GM23338 (cell line): ENCODE measurements at regions not wholly inside any gene's neighbourhood (a gene's known extent, or its start where the extent isn't known, plus 50 kb on each side); places are given as distances from the start of the nearest gene placed in this dataset.

Source experiments
- CTCF ChIP-seq, 2 experiments: fragments of 200-600 bp in 1 of 2; sonication (generic) in 1 of 2; conservative IDR thresholded peaks; 2 replicates each; pipeline versions ENCODE4 v1.5.1 to v1.6.1; 2016 to 2017; ENCODE audit warnings: antibody characterized with exemption in 2 of 2, low read depth in 2 of 2, mild to moderate bottlenecking in 2 of 2, moderate library complexity in 1 of 2
- EZH2 ChIP-seq: fragments of 200-600 bp; sonication (generic); IDR thresholded peaks from one replicate; pipeline ENCODE4 v1.8.0; 2017; ENCODE audit warnings: antibody characterized with exemption, mild to moderate bottlenecking, low read depth; ENCODE audit not compliant: unreplicated experiment
- EZH2phosphoT487 ChIP-seq: fragments of 200-600 bp; sonication (generic); IDR thresholded peaks from one replicate; pipeline ENCODE4 v1.8.1; 2018; ENCODE audit warnings: antibody characterized with exemption; ENCODE audit not compliant: unreplicated experiment
- NANOG ChIP-seq: IDR thresholded peaks from 2 replicates; pipeline ENCODE4 v1.6.1; 2016; ENCODE audit warnings: antibody characterized with exemption, borderline replicate concordance
- POLR2AphosphoS5 ChIP-seq: IDR thresholded peaks from 2 replicates; pipeline ENCODE4 v1.6.1; 2016; ENCODE audit warnings: antibody characterized with exemption, low read depth
- REST ChIP-seq: IDR thresholded peaks from one replicate; pipeline ENCODE4 v1.6.1; 2018; ENCODE audit warnings: antibody characterized with exemption; ENCODE audit not compliant: unreplicated experiment

- TF ChIP-seq EZH2, result no peak
- no peak for TF ChIP-seq REST
- TF ChIP-seq CTCF (conservative IDR thresholded peaks at IDR 0.05; ENCODE audit: low read depth in 2 of 2), result no peak
- no peak for TF ChIP-seq POLR2AphosphoS5
- TF ChIP-seq NANOG, result no peak
- no peak for TF ChIP-seq EZH2phosphoT487
These were observed 284.7 kb upstream of the ROPN1 start for GRCh38 chr3:124276539-124277143.
